IgD-negative memory B cell (primary cell): ENCODE measurements at regions not wholly inside any gene's neighbourhood (a gene's known extent, or its start where the extent isn't known, plus 50 kb on each side); places are given as distances from the start of the nearest gene placed in this dataset.

Experiments used
- H3K27ac Mint-ChIP-seq, 3 donors: one replicate each; pipeline ENCODE4 v1.8.0; 2020 to 2022; ENCODE audit warnings: mild to moderate bottlenecking in 3 of 3, mixed read lengths in 3 of 3, moderate library complexity in 1 of 3
- H3K27me3 Mint-ChIP-seq: one replicate; pipeline ENCODE4 v1.8.0; 2021; ENCODE audit warnings: mixed read lengths
- H3K36me3 Mint-ChIP-seq: one replicate; pipeline ENCODE4 v1.8.0; 2020; ENCODE audit warnings: mild to moderate bottlenecking, mixed read lengths
- H3K4me1 Mint-ChIP-seq, 3 donors: one replicate each; pipeline ENCODE4 v1.8.0; 2020 to 2022; ENCODE audit warnings: mixed read lengths in 3 of 3, mild to moderate bottlenecking in 1 of 3
- H3K4me3 Mint-ChIP-seq, 4 donors: one replicate each; pipeline ENCODE4 v1.8.0; 2020 to 2022; ENCODE audit warnings: mild to moderate bottlenecking in 4 of 4, mixed read lengths in 4 of 4, moderate library complexity in 3 of 4
- H3K9me3 Mint-ChIP-seq, 3 donors: one replicate each; pipeline ENCODE4 v1.8.0; 2020 to 2021; ENCODE audit warnings: mixed read lengths in 3 of 3, mild to moderate bottlenecking in 1 of 3

- Mint-ChIP-seq H3K4me1 (no peaks in the 10 kb centered on the region), H3K27ac (no peak overlapping the region), H3K9me3 (peaks cover 0 to 5% (median 4%) of the 10 kb centered on the region in 3 donors), H3K36me3 (no peaks in the 10 kb centered on the region), H3K4me3 (no peak overlapping the region), H3K27me3 (no peaks in the 10 kb centered on the region)
Observed at GRCh38 chr11:96614101-96614500, 224.3 kb downstream of the JRKL start.

GRCh38 chr11:96614846-96615245 is 225.0 kb downstream of the JRKL start:
- H3K36me3 Mint-ChIP-seq: no peaks in the 10 kb centered on the region
- no peak overlapping the region for H3K4me3 Mint-ChIP-seq
- no peaks in the 10 kb centered on the region for H3K27me3 Mint-ChIP-seq
- H3K9me3 Mint-ChIP-seq: peaks cover 0 to 5% (median 4%) of the 10 kb centered on the region in 3 donors
- no peaks in the 10 kb centered on the region for H3K4me1 Mint-ChIP-seq
- no peak overlapping the region for H3K27ac Mint-ChIP-seq

GRCh38 chr11:96620464-96621044 is 230.7 kb downstream of the JRKL start:
- H3K27me3 Mint-ChIP-seq: no peaks in the 10 kb centered on the region
- no peak overlapping the region for H3K27ac Mint-ChIP-seq
- no peak overlapping the region for H3K4me3 Mint-ChIP-seq
- no peaks in the 10 kb centered on the region for H3K36me3 Mint-ChIP-seq
- no peaks in the 10 kb centered on the region for H3K4me1 Mint-ChIP-seq
- no peaks in the 10 kb centered on the region for H3K9me3 Mint-ChIP-seq

- no peak overlapping the region for H3K27ac Mint-ChIP-seq
- no peaks in the 10 kb centered on the region for H3K27me3 Mint-ChIP-seq
- peaks cover 0 to 2% (median 2%) of the 10 kb centered on the region in 3 donors for H3K9me3 Mint-ChIP-seq
- no peaks in the 10 kb centered on the region for H3K4me1 Mint-ChIP-seq
- no peaks in the 10 kb centered on the region for H3K36me3 Mint-ChIP-seq
- no peak overlapping the region for H3K4me3 Mint-ChIP-seq
Observed at GRCh38 chr11:96621161-96621560, 231.3 kb downstream of the JRKL start.

GRCh38 chr11:96622026-96622634 is 232.3 kb downstream of the JRKL start:
- Mint-ChIP-seq H3K36me3 (no peaks in the 10 kb centered on the region), H3K27ac (no peak overlapping the region), H3K4me3 (no peak overlapping the region), H3K4me1 (no peaks in the 10 kb centered on the region), H3K9me3 (peaks cover 0 to 6% (median 4%) of the 10 kb centered on the region in 3 donors), H3K27me3 (no peaks in the 10 kb centered on the region)

GRCh38 chr11:96624126-96624525 is 234.3 kb downstream of the JRKL start:
- H3K9me3 Mint-ChIP-seq: peaks cover 0 to 6% (median 4%) of the 10 kb centered on the region in 3 donors
- no peaks in the 10 kb centered on the region for H3K4me1 Mint-ChIP-seq
- no peaks in the 10 kb centered on the region for H3K36me3 Mint-ChIP-seq
- H3K4me3 Mint-ChIP-seq: no peak overlapping the region
- H3K27ac Mint-ChIP-seq: no peak overlapping the region
- no peaks in the 10 kb centered on the region for H3K27me3 Mint-ChIP-seq

GRCh38 chr11:96627376-96627775 is 237.6 kb downstream of the JRKL start:
- H3K27ac Mint-ChIP-seq: no peak overlapping the region
- H3K4me1 Mint-ChIP-seq: no peaks in the 10 kb centered on the region
- H3K36me3 Mint-ChIP-seq: no peaks in the 10 kb centered on the region
- H3K9me3 Mint-ChIP-seq: peaks cover 0 to 6% (median 6%) of the 10 kb centered on the region in 3 donors
- H3K4me3 Mint-ChIP-seq: no peak overlapping the region
- H3K27me3 Mint-ChIP-seq: no peaks in the 10 kb centered on the region

GRCh38 chr11:96635655-96636054 is 245.8 kb downstream of the JRKL start:
- peaks cover 0 to 6% (median 2%) of the 10 kb centered on the region in 3 donors for H3K9me3 Mint-ChIP-seq
- no peaks in the 10 kb centered on the region for H3K36me3 Mint-ChIP-seq
- H3K4me1 Mint-ChIP-seq: no peaks in the 10 kb centered on the region
- H3K27ac Mint-ChIP-seq: no peak overlapping the region
- no peaks in the 10 kb centered on the region for H3K27me3 Mint-ChIP-seq
- H3K4me3 Mint-ChIP-seq: no peak overlapping the region

- Mint-ChIP-seq H3K9me3 (peaks cover 0 to 10% (median 3%) of the 10 kb centered on the region in 3 donors), H3K36me3 (no peaks in the 10 kb centered on the region), H3K27ac (no peak overlapping the region), H3K4me1 (no peaks in the 10 kb centered on the region), H3K27me3 (no peaks in the 10 kb centered on the region), H3K4me3 (no peak overlapping the region)
Observed at GRCh38 chr11:96641261-96641660, 251.4 kb downstream of the JRKL start.

GRCh38 chr11:96642583-96642982 is 252.8 kb downstream of the JRKL start:
- Mint-ChIP-seq H3K27me3 (no peaks in the 10 kb centered on the region), H3K4me3 (no peak overlapping the region), H3K27ac (no peak overlapping the region), H3K9me3 (peaks cover 0 to 15% (median 3%) of the 10 kb centered on the region in 3 donors), H3K4me1 (no peaks in the 10 kb centered on the region), H3K36me3 (no peaks in the 10 kb centered on the region)

GRCh38 chr11:96643173-96643572 is 253.4 kb downstream of the JRKL start:
- no peaks in the 10 kb centered on the region for H3K36me3 Mint-ChIP-seq
- H3K4me3 Mint-ChIP-seq: no peak overlapping the region
- H3K9me3 Mint-ChIP-seq: peaks cover 0 to 15% (median 3%) of the 10 kb centered on the region in 3 donors
- no peak overlapping the region for H3K27ac Mint-ChIP-seq
- H3K27me3 Mint-ChIP-seq: no peaks in the 10 kb centered on the region
- no peaks in the 10 kb centered on the region for H3K4me1 Mint-ChIP-seq

GRCh38 chr11:96647621-96648020 is 257.8 kb downstream of the JRKL start:
- H3K4me3 Mint-ChIP-seq: no peak overlapping the region

GRCh38 chr11:96648991-96649390 is 259.2 kb downstream of the JRKL start:
- Mint-ChIP-seq H3K27ac (no peak overlapping the region), H3K4me3 (no peak overlapping the region), H3K9me3 (peaks cover 0 to 6% (median 0%) of the 10 kb centered on the region in 3 donors), H3K4me1 (no peaks in the 10 kb centered on the region), H3K36me3 (no peaks in the 10 kb centered on the region), H3K27me3 (no peaks in the 10 kb centered on the region)

More at GRCh38 chr11:96647621-96648020, 257.8 kb downstream of the JRKL start:
- H3K9me3 Mint-ChIP-seq: peaks cover 0 to 10% (median 3%) of the 10 kb centered on the region in 3 donors
- no peaks in the 10 kb centered on the region for H3K4me1 Mint-ChIP-seq
- H3K36me3 Mint-ChIP-seq: no peaks in the 10 kb centered on the region
- no peaks in the 10 kb centered on the region for H3K27me3 Mint-ChIP-seq
- H3K27ac Mint-ChIP-seq: no peak overlapping the region

- Mint-ChIP-seq H3K9me3 (peaks cover 0 to 2% (median 0%) of the 10 kb centered on the region in 3 donors), H3K4me1 (no peaks in the 10 kb centered on the region), H3K4me3 (no peak overlapping the region), H3K27me3 (no peaks in the 10 kb centered on the region), H3K27ac (no peak overlapping the region), H3K36me3 (no peaks in the 10 kb centered on the region)
Observed at GRCh38 chr11:96652516-96652915, 262.7 kb downstream of the JRKL start.

GRCh38 chr11:96655474-96655873 is 265.7 kb downstream of the JRKL start:
- H3K4me1 Mint-ChIP-seq: no peaks in the 10 kb centered on the region
- peaks cover 0 to 4% (median 0%) of the 10 kb centered on the region in 3 donors for H3K9me3 Mint-ChIP-seq
- H3K36me3 Mint-ChIP-seq: no peaks in the 10 kb centered on the region
- no peak overlapping the region for H3K27ac Mint-ChIP-seq
- H3K27me3 Mint-ChIP-seq: no peaks in the 10 kb centered on the region
- H3K4me3 Mint-ChIP-seq: no peak overlapping the region

- Mint-ChIP-seq H3K27ac (no peak overlapping the region), H3K36me3 (no peaks in the 10 kb centered on the region), H3K4me3 (no peak overlapping the region), H3K4me1 (no peaks in the 10 kb centered on the region), H3K27me3 (no peaks in the 10 kb centered on the region), H3K9me3 (peaks cover 0 to 2% (median 0%) of the 10 kb centered on the region in 3 donors)
Observed at GRCh38 chr11:96658436-96658835, 268.6 kb downstream of the JRKL start.
